Ovary (tissue), 3 donors: ENCODE measurements at regions not wholly inside any gene's neighbourhood (a gene's known extent, or its start where the extent isn't known, plus 50 kb on each side); places are given as distances from the start of the nearest gene placed in this dataset.

ENCODE experiments used
- POLR2A ChIP-seq: fragments of 450-650 bp; IDR thresholded peaks from one replicate; pipeline ENCODE4 v1.6.1; 2017; ENCODE audit warnings: antibody characterized with exemption, mild to moderate bottlenecking, moderate library complexity
- TF ChIP-seq, protein P1 (sequence below), 3 donors: fragments of 450-650 bp in 2 of 3; fragments of 200-600 bp in 1 of 3; IDR thresholded peaks; one replicate each; pipeline versions ENCODE4 v1.5.1 to v1.8.0; 2016 to 2022; ENCODE audit warnings: antibody characterized with exemption in 3 of 3, mild to moderate bottlenecking in 1 of 3
- donor health status: DM: no; HTN: no; CAD: no.

DNA sequence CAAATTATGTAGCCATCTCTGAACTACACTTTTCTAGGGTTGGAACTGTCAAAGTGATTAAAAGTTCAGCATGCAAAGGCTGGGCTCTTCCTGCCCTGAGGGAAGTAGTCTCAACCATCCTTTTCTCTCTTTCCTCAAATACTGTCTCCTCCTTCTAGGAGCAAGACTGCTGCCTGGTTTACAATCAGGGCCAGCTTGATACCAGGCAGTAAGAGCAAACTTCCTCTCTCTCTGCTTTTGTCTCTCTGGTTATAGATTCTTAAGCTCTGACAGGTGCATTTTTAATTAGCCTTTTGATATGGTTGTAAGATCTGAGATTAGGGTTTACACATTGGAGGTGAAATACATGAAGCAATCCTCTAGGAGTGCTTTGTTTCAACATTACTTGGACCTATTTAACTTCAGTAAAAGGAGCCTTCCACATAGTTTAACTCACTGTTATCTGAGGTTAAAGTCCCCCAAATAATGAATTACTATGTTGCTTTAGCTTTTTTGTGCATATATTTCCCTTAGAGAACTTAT lies 436.1 kb downstream of the SPATA31D1 start:
- TF ChIP-seq, protein P1, sequence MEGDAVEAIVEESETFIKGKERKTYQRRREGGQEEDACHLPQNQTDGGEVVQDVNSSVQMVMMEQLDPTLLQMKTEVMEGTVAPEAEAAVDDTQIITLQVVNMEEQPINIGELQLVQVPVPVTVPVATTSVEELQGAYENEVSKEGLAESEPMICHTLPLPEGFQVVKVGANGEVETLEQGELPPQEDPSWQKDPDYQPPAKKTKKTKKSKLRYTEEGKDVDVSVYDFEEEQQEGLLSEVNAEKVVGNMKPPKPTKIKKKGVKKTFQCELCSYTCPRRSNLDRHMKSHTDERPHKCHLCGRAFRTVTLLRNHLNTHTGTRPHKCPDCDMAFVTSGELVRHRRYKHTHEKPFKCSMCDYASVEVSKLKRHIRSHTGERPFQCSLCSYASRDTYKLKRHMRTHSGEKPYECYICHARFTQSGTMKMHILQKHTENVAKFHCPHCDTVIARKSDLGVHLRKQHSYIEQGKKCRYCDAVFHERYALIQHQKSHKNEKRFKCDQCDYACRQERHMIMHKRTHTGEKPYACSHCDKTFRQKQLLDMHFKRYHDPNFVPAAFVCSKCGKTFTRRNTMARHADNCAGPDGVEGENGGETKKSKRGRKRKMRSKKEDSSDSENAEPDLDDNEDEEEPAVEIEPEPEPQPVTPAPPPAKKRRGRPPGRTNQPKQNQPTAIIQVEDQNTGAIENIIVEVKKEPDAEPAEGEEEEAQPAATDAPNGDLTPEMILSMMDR (IDR thresholded peaks at IDR 0.05), result no peak
- no peak for TF ChIP-seq POLR2A
